GM23248 (cell line): ENCODE measurements at regions not wholly inside any gene's neighbourhood (a gene's known extent, or its start where the extent isn't known, plus 50 kb on each side); places are given as distances from the start of the nearest gene placed in this dataset.

Source experiments
- DNase-seq: peaks from one replicate; pipeline ENCODE4 v3.0.0-alpha.2; 2015
- H2AFZ ChIP-seq: fragments of 200-600 bp; sonication (generic); 2 replicates; pipeline ENCODE4 v1.6.1; 2016; ENCODE audit warnings: antibody characterized with exemption
- H3F3A ChIP-seq: fragments of 200-600 bp; sonication (generic); 2 replicates; pipeline ENCODE4 v1.6.1; 2016; ENCODE audit warnings: mild to moderate bottlenecking, antibody characterized with exemption, mixed run types; ENCODE audit not compliant: insufficient read depth
- H3K27ac ChIP-seq: fragments of 200-600 bp; sonication (generic); 2 replicates; pipeline ENCODE4 v1.5.1; 2016; ENCODE audit warnings: mild to moderate bottlenecking
- H3K27me3 ChIP-seq: fragments of 200-600 bp; sonication (generic); replicated peaks from 2 replicates; pipeline ENCODE4 v1.6.1; 2016; ENCODE audit warnings: mild to moderate bottlenecking; ENCODE audit not compliant: insufficient read depth
- H3K36me3 ChIP-seq: fragments of 200-600 bp; sonication (generic); 2 replicates; pipeline ENCODE4 v1.6.1; 2016; ENCODE audit warnings: low read depth, mild to moderate bottlenecking
- H3K4me1 ChIP-seq: fragments of 200-600 bp; sonication (generic); 2 replicates; pipeline ENCODE4 v1.6.1; 2016; ENCODE audit warnings: mild to moderate bottlenecking; ENCODE audit not compliant: insufficient read depth
- H3K4me2 ChIP-seq: fragments of 200-600 bp; sonication (generic); one replicate; pipeline ENCODE4 v1.6.1; 2016; ENCODE audit warnings: mild to moderate bottlenecking; ENCODE audit not compliant: unreplicated experiment
- H3K4me3 ChIP-seq: fragments of 200-600 bp; sonication (generic); 2 replicates; pipeline ENCODE4 v1.5.1; 2016; ENCODE audit warnings: mild to moderate bottlenecking
- H3K79me2 ChIP-seq: fragments of 200-600 bp; sonication (generic); 2 replicates; pipeline ENCODE4 v1.6.1; 2016; ENCODE audit warnings: mild to moderate bottlenecking; ENCODE audit not compliant: insufficient read depth
- H3K9ac ChIP-seq: fragments of 200-600 bp; sonication (generic); 2 replicates; pipeline ENCODE4 v1.6.1; 2016; ENCODE audit warnings: mild to moderate bottlenecking
- H3K9me2 ChIP-seq: fragments of 200-600 bp; sonication (generic); 2 replicates; pipeline ENCODE4 v1.6.1; 2016; ENCODE audit warnings: mixed run types, mild to moderate bottlenecking, moderate library complexity; ENCODE audit not compliant: insufficient read depth
- H3K9me3 ChIP-seq: fragments of 200-600 bp; sonication (generic); one replicate; pipeline ENCODE4 v1.6.1; 2017; ENCODE audit warnings: low read depth
- H4K20me1 ChIP-seq: fragments of 200-600 bp; sonication (generic); 2 replicates; pipeline ENCODE4 v1.6.0; 2016; ENCODE audit not compliant: insufficient read depth
- EZH2 ChIP-seq: fragments of 200-600 bp; sonication (generic); IDR thresholded peaks from 2 replicates; pipeline ENCODE4 v1.6.1; 2018; ENCODE audit warnings: antibody characterized with exemption, mild to moderate bottlenecking; ENCODE audit not compliant: insufficient read depth, poor library complexity, severe bottlenecking
- EZH2phosphoT487 ChIP-seq: fragments of 200-600 bp; sonication (generic); IDR thresholded peaks from 2 replicates; pipeline ENCODE4 v1.6.1; 2018; ENCODE audit warnings: antibody characterized with exemption, moderate library complexity, mild to moderate bottlenecking, low read depth; ENCODE audit not compliant: insufficient read depth
- WGBS, 2 experiments: methylation state at CpG; one replicate each; pipeline ENCODE4 v1.1.6; 2015 to 2017; ENCODE audit warnings: low lambda C conversion rate in 2 of 2, low coverage in 1 of 2; ENCODE audit errors: missing lambda C conversion rate in 2 of 2; 5-methylcytosine and 5-hydroxymethylcytosine counted together
- in situ Hi-C: fragments of 300-500 bp; cut with MboI; formaldehyde crosslinking; loops from 2 replicates; pipeline ENCODE4 v1.15.0; 2020

DNA sequence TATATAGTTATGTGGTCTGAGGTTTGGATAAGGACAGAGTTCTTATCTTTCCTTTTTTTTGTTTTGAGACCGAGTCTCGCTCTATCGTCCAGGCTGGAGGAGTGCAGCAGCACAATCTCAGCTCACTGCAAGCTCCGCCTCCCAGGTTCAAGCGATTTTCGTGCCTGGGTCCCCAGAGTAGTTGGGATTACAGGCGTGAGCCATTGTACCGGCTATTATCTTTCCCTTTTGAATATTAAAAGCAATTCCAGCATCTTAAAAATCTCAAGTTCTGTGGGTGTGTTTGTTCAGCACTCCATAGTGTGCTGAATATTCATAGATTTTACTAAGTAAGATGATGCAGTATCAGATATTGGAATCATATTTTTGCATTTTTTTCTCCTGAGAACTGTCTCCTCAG is 404.4 kb upstream of the RGS6 start:
- H3K9me3 ChIP-seq, result no peaks in the 10 kb centered on the region
- H3K36me3 ChIP-seq, result no peaks in the 10 kb centered on the region
- peaks cover 23% of the 10 kb centered on the region for H3F3A ChIP-seq
- no peak overlapping the region for H3K27ac ChIP-seq
- WGBS, 2 experiments, result 86 to 93% methylated on average over 8 of the region's 8 CpGs
- H3K27me3 ChIP-seq, result no peaks in the 10 kb centered on the region
- in situ Hi-C loops, result no loop called here
- peaks cover 87% of the 10 kb centered on the region for H3K79me2 ChIP-seq
- H3K9me2 ChIP-seq, result no peaks in the 10 kb centered on the region
- DNase-seq, result no peak
- H3K9ac ChIP-seq, result no peak overlapping the region
- H3K4me2 ChIP-seq, result no peak overlapping the region
- peaks cover 42% of the 10 kb centered on the region for H3K4me1 ChIP-seq
- no peak overlapping the region for H3K4me3 ChIP-seq
- H4K20me1 ChIP-seq, result no peaks in the 10 kb centered on the region
- H2AFZ ChIP-seq, result no peak overlapping the region
- TF ChIP-seq EZH2phosphoT487, result no peak
- no peak for TF ChIP-seq EZH2

GRCh38 chr14:71529848-71530247 is 402.4 kb upstream of the RGS6 start:
- Histone ChIP-seq H2AFZ (peak overlapping the region; percentile 60), H3K36me3 (no peaks in the 10 kb centered on the region), H3K27me3 (no peaks in the 10 kb centered on the region), H3K9me3 (no peaks in the 10 kb centered on the region), H3K27ac (peak overlapping the region; percentile 77), H3K9ac (peak overlapping the region; percentile 53), H4K20me1 (no peaks in the 10 kb centered on the region), H3K4me2 (peak overlapping the region; percentile 74), H3K79me2 (peaks cover 82% of the 10 kb centered on the region), H3K9me2 (no peaks in the 10 kb centered on the region), H3K4me3 (peak overlapping the region; percentile 41; the same call in 1 of the 2 replicates), H3K4me1 (peaks cover 40% of the 10 kb centered on the region), H3F3A (peaks cover 40% of the 10 kb centered on the region)
- WGBS, 2 experiments, result 3 to 6% methylated on average over 4 of the region's 4 CpGs
- TF ChIP-seq EZH2, result no peak
- TF ChIP-seq EZH2phosphoT487, result no peak
- peak; percentile 93 for DNase-seq
- in situ Hi-C loops, result no loop called here

DNA sequence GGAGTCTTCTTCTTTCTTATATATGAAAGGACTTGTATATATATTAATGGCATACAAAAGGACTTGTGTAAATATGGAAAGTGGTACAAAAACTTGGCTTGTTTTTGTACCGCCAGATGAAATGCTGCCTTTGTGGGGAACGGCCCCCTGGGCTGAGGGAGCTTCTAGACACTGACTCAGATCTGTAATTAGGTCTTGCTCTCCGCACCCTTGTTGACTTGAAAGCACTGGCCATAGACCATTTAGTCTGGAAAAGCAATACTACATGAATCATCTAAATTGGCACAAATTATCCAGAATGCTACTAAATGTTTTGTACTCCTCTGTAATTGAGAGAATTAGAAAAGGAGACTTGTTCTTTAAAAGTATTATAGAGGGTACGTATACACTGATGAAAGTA is 399.9 kb upstream of the RGS6 start:
- H2AFZ ChIP-seq, result no peak overlapping the region
- peak overlapping the region; percentile 27; the same call in 1 of the 2 replicates for H3K9ac ChIP-seq
- H3K79me2 ChIP-seq, result peaks cover 82% of the 10 kb centered on the region
- 0 out of 2 replicates have a peak overlapping the region, but pooled peaks have one; percentile 35 for H3K4me3 ChIP-seq
- peak; percentile 84 for DNase-seq
- H4K20me1 ChIP-seq, result no peaks in the 10 kb centered on the region
- TF ChIP-seq EZH2phosphoT487 (no peak), EZH2 (no peak)
- H3K36me3 ChIP-seq, result no peaks in the 10 kb centered on the region
- peaks cover 48% of the 10 kb centered on the region for H3K4me1 ChIP-seq
- in situ Hi-C loops, result no loop called here
- peaks cover 40% of the 10 kb centered on the region for H3F3A ChIP-seq
- no peaks in the 10 kb centered on the region for H3K27me3 ChIP-seq
- H3K9me3 ChIP-seq, result no peaks in the 10 kb centered on the region
- H3K4me2 ChIP-seq, result peak overlapping the region; percentile 64
- 6 to 7% methylated on average over 4 of the region's 4 CpGs for WGBS, 2 experiments
- H3K27ac ChIP-seq, result peak overlapping the region; percentile 65
- H3K9me2 ChIP-seq, result no peaks in the 10 kb centered on the region

DNA sequence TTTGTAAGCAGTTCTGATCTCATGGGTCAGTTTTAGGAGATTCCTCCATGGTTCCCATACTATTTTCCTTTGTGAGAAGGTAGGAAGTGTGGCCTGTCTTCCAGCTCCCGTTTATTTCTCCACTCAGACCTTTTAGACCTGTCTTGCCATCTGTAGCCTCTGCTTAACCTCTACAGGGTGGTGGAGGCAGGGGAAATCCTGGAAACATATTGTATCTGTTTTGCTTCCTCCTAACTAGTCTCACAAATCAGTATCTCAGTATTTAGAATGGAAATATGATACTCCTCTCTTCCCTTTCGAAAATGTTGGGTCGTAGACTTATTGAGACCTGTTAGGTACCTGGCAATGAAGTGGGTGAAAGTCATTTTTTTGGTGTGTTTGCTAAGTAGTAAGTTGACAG is 399.4 kb upstream of the RGS6 start:
- TF ChIP-seq EZH2, result no peak
- no peak for TF ChIP-seq EZH2phosphoT487
- no peak for DNase-seq
- in situ Hi-C loops, result no loop called here
- peak overlapping the region; percentile 27; the same call in 1 of the 2 replicates for H3K9ac ChIP-seq
- H3F3A ChIP-seq, result peaks cover 40% of the 10 kb centered on the region
- no peaks in the 10 kb centered on the region for H3K36me3 ChIP-seq
- H3K9me3 ChIP-seq, result no peaks in the 10 kb centered on the region
- H3K4me2 ChIP-seq, result peak overlapping the region; percentile 64
- H3K4me1 ChIP-seq, result peaks cover 48% of the 10 kb centered on the region
- H2AFZ ChIP-seq, result no peak overlapping the region
- H3K4me3 ChIP-seq, result 0 out of 2 replicates have a peak overlapping the region, but pooled peaks have one; percentile 35
- H3K79me2 ChIP-seq, result peaks cover 82% of the 10 kb centered on the region
- no peaks in the 10 kb centered on the region for H3K9me2 ChIP-seq
- no peaks in the 10 kb centered on the region for H4K20me1 ChIP-seq
- H3K27me3 ChIP-seq, result no peaks in the 10 kb centered on the region
- 73 to 78% methylated on average over 3 of the region's 3 CpGs for WGBS, 2 experiments
- peak overlapping the region; percentile 65 for H3K27ac ChIP-seq

DNA sequence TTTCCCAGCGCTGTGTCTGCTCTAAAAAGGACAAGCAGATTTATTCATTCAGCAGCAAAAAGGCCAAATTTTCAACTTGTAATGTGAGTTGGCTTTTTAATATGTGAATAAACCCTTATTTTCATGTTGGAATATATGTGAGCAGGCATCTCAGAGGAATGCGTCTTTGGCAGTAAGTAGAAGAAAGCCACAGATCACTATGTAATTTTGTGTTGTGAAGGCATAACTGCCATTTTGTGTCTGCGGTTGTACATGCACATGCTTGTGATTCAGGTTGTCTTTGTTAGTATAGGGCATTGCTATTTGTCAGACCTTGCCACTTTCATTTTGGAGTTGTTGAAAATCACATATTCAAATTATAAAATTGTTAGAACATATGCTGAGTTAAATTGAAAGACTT is 398.8 kb upstream of the RGS6 start:
- H3K9ac ChIP-seq, result no peak overlapping the region
- in situ Hi-C loops, result no loop called here
- H3K4me1 ChIP-seq, result peaks cover 48% of the 10 kb centered on the region
- peak overlapping the region; percentile 64 for H3K4me2 ChIP-seq
- H3K4me3 ChIP-seq, result no peak overlapping the region
- H3F3A ChIP-seq, result peaks cover 40% of the 10 kb centered on the region
- no peaks in the 10 kb centered on the region for H4K20me1 ChIP-seq
- TF ChIP-seq EZH2phosphoT487 (no peak), EZH2 (no peak)
- no peaks in the 10 kb centered on the region for H3K27me3 ChIP-seq
- no peaks in the 10 kb centered on the region for H3K9me2 ChIP-seq
- DNase-seq, result peak; percentile 50
- H3K36me3 ChIP-seq, result no peaks in the 10 kb centered on the region
- peaks cover 82% of the 10 kb centered on the region for H3K79me2 ChIP-seq
- no peaks in the 10 kb centered on the region for H3K9me3 ChIP-seq
- no peak overlapping the region for H2AFZ ChIP-seq
- H3K27ac ChIP-seq, result peak overlapping the region; percentile 65
- WGBS, 2 experiments, result 98 to 99% methylated on average over 3 of the region's 3 CpGs
